ENCODE measurements at regions not wholly inside any gene's neighbourhood (a gene's known extent, or its start where the extent isn't known, plus 50 kb on each side); places are given as distances from the start of the nearest gene placed in this dataset.

- H3K4me3 ChIP-seq: no peak overlapping the region
- FAIRE-seq: no peak
- no peaks in the 10 kb centered on the region for H3K4me1 ChIP-seq
- DNase-seq: no peak
- TF ChIP-seq, protein P1, sequence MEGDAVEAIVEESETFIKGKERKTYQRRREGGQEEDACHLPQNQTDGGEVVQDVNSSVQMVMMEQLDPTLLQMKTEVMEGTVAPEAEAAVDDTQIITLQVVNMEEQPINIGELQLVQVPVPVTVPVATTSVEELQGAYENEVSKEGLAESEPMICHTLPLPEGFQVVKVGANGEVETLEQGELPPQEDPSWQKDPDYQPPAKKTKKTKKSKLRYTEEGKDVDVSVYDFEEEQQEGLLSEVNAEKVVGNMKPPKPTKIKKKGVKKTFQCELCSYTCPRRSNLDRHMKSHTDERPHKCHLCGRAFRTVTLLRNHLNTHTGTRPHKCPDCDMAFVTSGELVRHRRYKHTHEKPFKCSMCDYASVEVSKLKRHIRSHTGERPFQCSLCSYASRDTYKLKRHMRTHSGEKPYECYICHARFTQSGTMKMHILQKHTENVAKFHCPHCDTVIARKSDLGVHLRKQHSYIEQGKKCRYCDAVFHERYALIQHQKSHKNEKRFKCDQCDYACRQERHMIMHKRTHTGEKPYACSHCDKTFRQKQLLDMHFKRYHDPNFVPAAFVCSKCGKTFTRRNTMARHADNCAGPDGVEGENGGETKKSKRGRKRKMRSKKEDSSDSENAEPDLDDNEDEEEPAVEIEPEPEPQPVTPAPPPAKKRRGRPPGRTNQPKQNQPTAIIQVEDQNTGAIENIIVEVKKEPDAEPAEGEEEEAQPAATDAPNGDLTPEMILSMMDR (IDR thresholded peaks at IDR 0.05): no peak
- WGBS, 2 donors: 95 to 96% methylated on average over 6 of the region's 6 CpGs
- H3K9me3 ChIP-seq: no peaks in the 10 kb centered on the region
- no peaks in the 10 kb centered on the region for H3K36me3 ChIP-seq
- intact Hi-C loops (cut with DNase I): no loop called here
- no peak for ATAC-seq
- no peaks in the 10 kb centered on the region for H3K27me3 ChIP-seq
- no peak overlapping the region for H3K27ac ChIP-seq
These were observed 53.0 kb upstream of the ZC3H15 start for GRCh38 chr2:186433040-186433439.

DNA sequence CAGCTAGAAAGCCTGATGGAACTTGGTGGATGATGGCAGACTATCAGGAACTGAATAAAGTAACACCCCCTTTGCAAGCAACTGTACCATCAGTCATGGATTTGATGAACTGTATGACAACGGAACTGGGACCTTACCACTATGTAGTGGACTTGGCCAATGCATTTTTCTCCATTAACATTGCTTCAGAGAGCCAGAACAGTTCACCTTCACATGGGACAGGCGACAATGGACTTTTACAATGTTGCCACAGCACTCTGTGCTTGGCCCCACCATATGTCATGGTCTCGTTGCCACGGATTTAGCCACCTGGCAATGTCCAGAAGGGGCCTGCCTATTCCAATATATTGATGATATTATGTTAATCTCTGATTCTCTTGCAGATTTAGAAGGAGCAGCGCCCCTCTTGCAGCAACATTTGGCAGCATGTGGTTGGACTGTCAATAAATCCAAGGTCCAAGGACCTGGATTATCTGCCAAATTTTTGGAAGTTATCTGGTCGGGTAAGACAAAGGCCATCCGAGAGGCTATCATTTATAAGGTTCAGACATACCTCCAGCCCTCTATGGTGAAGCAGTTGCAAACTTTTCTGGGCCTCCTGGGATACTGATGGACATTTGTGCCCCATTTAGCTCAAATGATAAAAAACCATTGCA, 52.2 kb upstream of the ZC3H15 start:
- H3K36me3 ChIP-seq: no peaks in the 10 kb centered on the region
- H3K27me3 ChIP-seq: no peaks in the 10 kb centered on the region
- DNase-seq: no peak
- ATAC-seq: no peak
- no peaks in the 10 kb centered on the region for H3K4me1 ChIP-seq
- TF ChIP-seq, protein P1 (IDR thresholded peaks at IDR 0.05): no peak
- 82 to 87% methylated on average over 7 of the region's 7 CpGs for WGBS, 2 donors
- H3K9me3 ChIP-seq: no peaks in the 10 kb centered on the region
- intact Hi-C loops (cut with DNase I): no loop called here
- H3K27ac ChIP-seq: no peak overlapping the region
- H3K4me3 ChIP-seq: no peak overlapping the region
- FAIRE-seq: no peak

Measured in pancreas (tissue), 10 donors.